Caco-2 (cell line): ENCODE measurements at regions not wholly inside any gene's neighbourhood (a gene's known extent, or its start where the extent isn't known, plus 50 kb on each side); places are given as distances from the start of the nearest gene placed in this dataset.
"Not testable (repeated sequence)": the region's sequence is repeated elsewhere in the genome, so short reads cannot be mapped to it uniquely, and the experiment has no call there.

Source experiments
- BruUV-seq: library from RNA; stranded (reverse); fragments of 400-500 nt; replicated peaks from 2 replicates; lab custom pipeline; 2021; lab: Mats Ljungman, UMichigan
- CTCF ChIA-PET: fragments of 300-600 bp; sonication (Branson Sonifier 250); formaldehyde crosslinking; loops from one replicate; lab custom pipeline; 2022; ENCODE audit warnings: antibody characterized with exemption; lab: Charles Lee
- POLR2A ChIA-PET: fragments of 300-600 bp; sonication (Branson Sonifier 250); formaldehyde crosslinking; loops from one replicate; lab custom pipeline; 2022; ENCODE audit warnings: antibody characterized with exemption; lab: Charles Lee
- DNase-seq, 2 experiments: peaks; one replicate each; pipeline versions ENCODE4 v3.0.0 to v3.0.0-alpha.2; 2020 to 2022
- H3K27me3 ChIP-seq: replicated peaks from 2 replicates; pipeline ENCODE4 v1.6.0; 2011; ENCODE audit warnings: low read length; ENCODE audit not compliant: control insufficient read depth, insufficient read depth
- H3K36me3 ChIP-seq: 2 replicates; pipeline ENCODE4 v1.5.1; 2011; ENCODE audit warnings: low read length; ENCODE audit not compliant: control insufficient read depth, insufficient read depth
- H3K4me1 ChIP-seq: fragments of 250-450 bp; sonication (Bioruptor Pico); 2 replicates; pipeline ENCODE4 v1.5.1; 2020; ENCODE audit warnings: mild to moderate bottlenecking
- H3K4me3 ChIP-seq: 2 replicates; pipeline ENCODE4 v1.5.1; 2011; ENCODE audit warnings: low read depth, mild to moderate bottlenecking, control low read depth, low read length
- H3K9me3 ChIP-seq: fragments of 250-450 bp; sonication (Bioruptor Pico); 2 replicates; pipeline ENCODE4 v1.5.1; 2020; ENCODE audit warnings: mild to moderate bottlenecking, moderate library complexity
- H3K27ac Mint-ChIP-seq: one replicate; pipeline ENCODE4 v1.8.0; 2022; ENCODE audit warnings: mixed read lengths; ENCODE audit not compliant: unreplicated experiment
- H3K27me3 Mint-ChIP-seq: one replicate; pipeline ENCODE4 v1.8.0; 2022; ENCODE audit warnings: mixed read lengths; ENCODE audit not compliant: insufficient read depth, unreplicated experiment
- H3K36me3 Mint-ChIP-seq: one replicate; pipeline ENCODE4 v1.8.0; 2022; ENCODE audit warnings: mild to moderate bottlenecking, mixed read lengths; ENCODE audit not compliant: insufficient read depth, unreplicated experiment
- H3K4me1 Mint-ChIP-seq: one replicate; pipeline ENCODE4 v1.8.0; 2022; ENCODE audit warnings: low read depth, mixed read lengths; ENCODE audit not compliant: unreplicated experiment
- H3K4me3 Mint-ChIP-seq: one replicate; pipeline ENCODE4 v1.8.0; 2022; ENCODE audit warnings: mild to moderate bottlenecking, moderate library complexity, mixed read lengths; ENCODE audit not compliant: unreplicated experiment
- H3K9me3 Mint-ChIP-seq: one replicate; pipeline ENCODE4 v1.8.0; 2022; ENCODE audit warnings: mixed read lengths; ENCODE audit not compliant: unreplicated experiment
- CTCF ChIP-seq, 2 experiments: fragments of 200-600 bp in 1 of 2; IDR thresholded peaks; 1 replicate in 1 of 2; 2 replicates in 1 of 2; pipeline versions ENCODE4 v1.5.1 to v1.8.0; 2011 to 2022; ENCODE audit warnings: antibody characterized with exemption in 1 of 2, control low read depth in 1 of 2, inconsistent platforms in 1 of 2, low read depth in 1 of 2, low read length in 1 of 2, mild to moderate bottlenecking in 1 of 2, moderate library complexity in 1 of 2; ENCODE audit not compliant: insufficient read depth in 1 of 2, severe bottlenecking in 1 of 2, unreplicated experiment in 1 of 2
- intact Hi-C: fragments of 100-400 bp; cut with micrococcal nuclease; formaldehyde crosslinking; loops from one replicate; pipeline ENCODE4 v1.10.0; 2022; ENCODE audit not compliant: unreplicated experiment

GRCh38 chr14:87615047-87615446 lies 377.9 kb downstream of the GALC start:
- Histone ChIP-seq H3K36me3 (no peaks in the 10 kb centered on the region), H3K4me3 (no peak overlapping the region), H3K9me3 (no peaks in the 10 kb centered on the region), H3K4me1 (no peaks in the 10 kb centered on the region), H3K27me3 (no peaks in the 10 kb centered on the region)
- TF ChIP-seq CTCF (IDR thresholded peaks at IDR 0.05; ENCODE audit: insufficient read depth in 1 of 2, low read depth in 1 of 2, low read length in 1 of 2, severe bottlenecking in 1 of 2, unreplicated experiment in 1 of 2): no peak
- DNase-seq: no peak
- H3K36me3 Mint-ChIP-seq: no peaks in the 10 kb centered on the region
- no peaks in the 10 kb centered on the region for H3K9me3 Mint-ChIP-seq
- no peak overlapping the region for H3K27ac Mint-ChIP-seq
- ChIA-PET POLR2A (no interaction called here), CTCF (no interaction called here)
- H3K4me3 Mint-ChIP-seq: no peak overlapping the region
- no peaks in the 10 kb centered on the region for H3K4me1 Mint-ChIP-seq
- H3K27me3 Mint-ChIP-seq: peaks cover 2% of the 10 kb centered on the region
- no TSS peak for BruUV-seq
- intact Hi-C loops: loop anchor here (10.0 kb wide), 1 partner anchor 650 kb away; no protein-coding TSS in a partner anchor

DNA sequence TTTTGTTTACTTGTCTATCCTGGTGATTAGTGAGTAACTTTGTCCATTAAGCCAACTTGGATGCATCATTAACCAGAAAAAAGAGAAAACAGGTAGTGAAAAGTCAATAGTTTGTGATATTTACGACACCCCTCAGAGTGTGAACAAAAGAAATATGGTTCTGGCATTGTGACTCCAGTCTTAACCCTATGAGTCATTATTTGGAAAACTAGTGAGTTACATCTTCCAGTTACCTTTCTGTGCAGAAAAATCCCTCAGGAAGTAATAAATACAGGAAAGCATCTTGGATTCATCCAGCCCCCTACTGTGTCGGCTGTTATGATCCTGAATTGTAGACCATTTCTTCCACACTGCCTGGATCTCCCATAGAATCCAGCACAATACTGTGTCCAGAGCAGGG lies 379.1 kb downstream of the GALC start:
- POLR2A ChIA-PET: no interaction called here
- Histone ChIP-seq H3K4me3 (no peak overlapping the region), H3K4me1 (no peaks in the 10 kb centered on the region), H3K27me3 (no peaks in the 10 kb centered on the region), H3K9me3 (no peaks in the 10 kb centered on the region), H3K36me3 (no peaks in the 10 kb centered on the region)
- no peak for TF ChIP-seq CTCF (IDR thresholded peaks at IDR 0.05; ENCODE audit: insufficient read depth in 1 of 2, low read depth in 1 of 2, low read length in 1 of 2, severe bottlenecking in 1 of 2, unreplicated experiment in 1 of 2)
- CTCF ChIA-PET: no interaction called here
- intact Hi-C loops: loop anchor here (10.0 kb wide), 1 partner anchor 649 kb away; no protein-coding TSS in a partner anchor
- Mint-ChIP-seq H3K4me3 (no peak overlapping the region), H3K9me3 (no peaks in the 10 kb centered on the region), H3K27ac (no peak overlapping the region), H3K4me1 (no peaks in the 10 kb centered on the region), H3K36me3 (no peaks in the 10 kb centered on the region), H3K27me3 (peaks cover 2% of the 10 kb centered on the region)
- DNase-seq: no peak
- no TSS peak for BruUV-seq

DNA sequence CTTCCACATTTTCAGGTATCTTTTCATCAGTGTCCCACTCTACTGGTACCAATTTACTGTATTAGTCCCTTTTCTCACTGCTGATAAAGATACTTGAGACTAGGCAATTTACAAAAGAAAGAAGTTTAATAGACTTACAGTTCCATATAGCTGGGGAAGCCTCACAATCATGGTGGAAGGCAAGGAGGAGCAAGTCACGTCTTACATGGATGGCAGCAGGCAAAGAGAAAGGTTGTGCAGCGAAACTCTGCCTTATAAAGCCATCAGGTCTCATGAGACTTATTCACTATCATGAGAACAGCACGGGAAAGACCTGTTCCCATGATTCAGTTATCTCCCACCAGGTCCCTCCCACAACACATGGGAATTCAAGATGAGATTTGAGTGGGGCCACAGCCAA lies 385.9 kb downstream of the GALC start:
- H3K4me3 ChIP-seq, H3K27me3 ChIP-seq, H3K27me3 Mint-ChIP-seq, H3K27ac Mint-ChIP-seq, H3K4me3 Mint-ChIP-seq, H3K36me3 Mint-ChIP-seq, H3K36me3 ChIP-seq, H3K4me1 ChIP-seq, BruUV-seq, POLR2A ChIA-PET, DNase-seq, CTCF ChIA-PET, H3K4me1 Mint-ChIP-seq, H3K9me3 ChIP-seq, intact Hi-C loops: not testable (repeated sequence)
- peaks cover 20% of the 10 kb centered on the region for H3K9me3 Mint-ChIP-seq

- no TSS peak for BruUV-seq
- no peaks in the 10 kb centered on the region for H3K36me3 ChIP-seq
- ChIA-PET CTCF (no interaction called here), POLR2A (no interaction called here)
- H3K27ac Mint-ChIP-seq: no peak overlapping the region
- H3K27me3 Mint-ChIP-seq: peaks cover 2% of the 10 kb centered on the region
- H3K9me3 Mint-ChIP-seq: peaks cover 16% of the 10 kb centered on the region
- no peak for TF ChIP-seq CTCF (IDR thresholded peaks at IDR 0.05; ENCODE audit: insufficient read depth in 1 of 2, low read depth in 1 of 2, low read length in 1 of 2, severe bottlenecking in 1 of 2, unreplicated experiment in 1 of 2)
- H3K36me3 Mint-ChIP-seq: no peaks in the 10 kb centered on the region
- H3K4me3 Mint-ChIP-seq: no peak overlapping the region
- intact Hi-C loops: no loop called here
- H3K4me1 Mint-ChIP-seq: no peaks in the 10 kb centered on the region
- no peak overlapping the region for H3K4me3 ChIP-seq
- no peak for DNase-seq
- no peaks in the 10 kb centered on the region for H3K9me3 ChIP-seq
- no peaks in the 10 kb centered on the region for H3K27me3 ChIP-seq
- no peaks in the 10 kb centered on the region for H3K4me1 ChIP-seq
Observed at GRCh38 chr14:87601036-87601435, 391.9 kb downstream of the GALC start.
